AG10803 (cell line): ENCODE measurements at regions not wholly inside any gene's neighbourhood (a gene's known extent, or its start where the extent isn't known, plus 50 kb on each side); places are given as distances from the start of the nearest gene placed in this dataset.

ENCODE experiments used
- DNase-seq: peaks from one replicate; pipeline ENCODE4 v3.0.0; 2010; ENCODE audit warnings: low read depth
- H3K4me3 ChIP-seq: 2 replicates; pipeline ENCODE4 v1.5.1; 2011; ENCODE audit warnings: mild to moderate bottlenecking, low read length, control low read depth
- TF ChIP-seq, protein P1 (sequence below): conservative IDR thresholded peaks from 2 replicates; pipeline ENCODE4 v1.5.1; 2011; ENCODE audit warnings: mild to moderate bottlenecking, low read length, control low read depth, inconsistent platforms

- H3K4me3 ChIP-seq, result no peak overlapping the region
- TF ChIP-seq, protein P1, sequence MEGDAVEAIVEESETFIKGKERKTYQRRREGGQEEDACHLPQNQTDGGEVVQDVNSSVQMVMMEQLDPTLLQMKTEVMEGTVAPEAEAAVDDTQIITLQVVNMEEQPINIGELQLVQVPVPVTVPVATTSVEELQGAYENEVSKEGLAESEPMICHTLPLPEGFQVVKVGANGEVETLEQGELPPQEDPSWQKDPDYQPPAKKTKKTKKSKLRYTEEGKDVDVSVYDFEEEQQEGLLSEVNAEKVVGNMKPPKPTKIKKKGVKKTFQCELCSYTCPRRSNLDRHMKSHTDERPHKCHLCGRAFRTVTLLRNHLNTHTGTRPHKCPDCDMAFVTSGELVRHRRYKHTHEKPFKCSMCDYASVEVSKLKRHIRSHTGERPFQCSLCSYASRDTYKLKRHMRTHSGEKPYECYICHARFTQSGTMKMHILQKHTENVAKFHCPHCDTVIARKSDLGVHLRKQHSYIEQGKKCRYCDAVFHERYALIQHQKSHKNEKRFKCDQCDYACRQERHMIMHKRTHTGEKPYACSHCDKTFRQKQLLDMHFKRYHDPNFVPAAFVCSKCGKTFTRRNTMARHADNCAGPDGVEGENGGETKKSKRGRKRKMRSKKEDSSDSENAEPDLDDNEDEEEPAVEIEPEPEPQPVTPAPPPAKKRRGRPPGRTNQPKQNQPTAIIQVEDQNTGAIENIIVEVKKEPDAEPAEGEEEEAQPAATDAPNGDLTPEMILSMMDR, result no peak
- DNase-seq, result no peak
Measured at GRCh38 chr5:165351342-165351741, 1845.9 kb downstream of the MAT2B start.

GRCh38 chr5:165360366-165360765 is 1854.9 kb downstream of the MAT2B start:
- TF ChIP-seq, protein P1, result no peak
- no peak for DNase-seq
- H3K4me3 ChIP-seq, result no peak overlapping the region

- H3K4me3 ChIP-seq, result no peak overlapping the region
- TF ChIP-seq, protein P1, result no peak
- no peak for DNase-seq
Measured at GRCh38 chr5:165360784-165361542, 1855.5 kb downstream of the MAT2B start.

DNA sequence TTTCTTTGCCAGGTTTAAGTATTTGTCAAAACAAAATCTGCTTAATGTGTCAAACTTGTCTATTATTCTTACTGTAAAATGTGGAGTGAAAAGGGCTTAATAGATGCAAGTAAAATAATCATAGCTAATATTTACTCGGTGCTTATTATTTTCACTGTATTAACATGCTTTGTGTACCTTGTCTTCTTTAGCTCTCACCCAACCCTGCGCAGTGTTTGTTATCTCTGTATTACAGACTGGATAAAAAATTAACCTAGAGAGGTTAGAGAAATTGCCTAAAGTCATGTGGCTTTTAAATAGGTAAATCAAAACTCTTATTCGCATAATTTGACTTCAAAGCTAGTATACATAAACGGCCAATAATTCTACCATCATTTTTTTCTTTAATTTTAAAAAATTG is 1864.8 kb downstream of the MAT2B start:
- TF ChIP-seq, protein P1, result no peak
- no peak for DNase-seq
- H3K4me3 ChIP-seq, result no peak overlapping the region

- DNase-seq, result no peak
- no peak overlapping the region for H3K4me3 ChIP-seq
- TF ChIP-seq, protein P1, result no peak
Measured at GRCh38 chr5:165370794-165371193, 1865.4 kb downstream of the MAT2B start.

DNA sequence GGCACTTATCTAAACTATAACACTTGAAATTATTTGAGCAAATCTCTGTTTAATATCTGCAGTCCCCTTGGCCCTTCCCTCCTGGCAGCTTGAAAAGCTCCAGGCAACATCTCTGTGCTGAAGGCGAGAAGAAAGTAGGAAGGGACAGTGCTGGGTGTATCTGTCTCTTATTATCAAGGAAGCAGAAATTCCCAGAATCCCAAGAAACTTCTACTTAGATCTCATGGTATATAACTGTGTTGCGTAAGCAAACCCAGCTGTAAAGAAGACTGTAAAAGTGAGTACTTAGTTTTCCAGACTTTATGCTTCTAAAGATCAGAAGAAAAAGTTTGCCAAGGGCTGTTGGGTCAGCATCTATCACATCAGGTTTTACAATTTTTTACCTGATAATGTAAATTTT is 1869.8 kb downstream of the MAT2B start:
- TF ChIP-seq, protein P1, result no peak
- DNase-seq, result no peak
- H3K4me3 ChIP-seq, result no peak overlapping the region

DNA sequence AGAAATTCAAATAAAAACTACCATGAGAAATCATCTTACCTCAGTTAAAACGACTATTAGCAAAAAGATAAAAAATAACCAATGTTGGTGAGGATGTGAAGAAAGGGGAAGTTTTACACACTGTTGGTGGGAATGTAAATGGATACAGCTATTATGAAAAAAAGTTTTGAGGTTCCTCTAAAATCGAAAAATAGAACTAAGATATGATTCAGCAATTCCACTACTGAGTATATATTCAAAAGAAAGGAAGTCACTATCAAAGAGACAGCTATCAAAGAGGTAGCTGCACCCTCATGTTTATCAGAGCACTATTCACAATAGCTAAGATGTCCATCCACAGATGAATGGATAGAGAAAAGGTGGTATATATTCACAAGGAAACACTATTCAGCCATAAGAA is 1888.4 kb downstream of the MAT2B start:
- no peak overlapping the region for H3K4me3 ChIP-seq
- TF ChIP-seq, protein P1, result no peak
- DNase-seq, result no peak
